ENCODE measurements at regions not wholly inside any gene's neighbourhood (a gene's known extent, or its start where the extent isn't known, plus 50 kb on each side); places are given as distances from the start of the nearest gene placed in this dataset.

- no peak for DNase-seq (ENCODE audit: low read depth)
Measured at GRCh38 chr11:32204751-32205150, 113.9 kb downstream of the RCN1 start.

GRCh38 chr11:32210556-32210955 lies 119.7 kb downstream of the RCN1 start:
- DNase-seq (ENCODE audit: low read depth): peak; percentile 74

- peak; percentile 93 for DNase-seq (ENCODE audit: low read depth)
Measured at GRCh38 chr11:32213223-32213622, 122.3 kb downstream of the RCN1 start.

GRCh38 chr11:32215157-32215556 lies 124.3 kb downstream of the RCN1 start:
- no peak for DNase-seq (ENCODE audit: low read depth)

GRCh38 chr11:32216749-32217148 lies 125.9 kb downstream of the RCN1 start:
- no peak for DNase-seq (ENCODE audit: low read depth)

GRCh38 chr11:32219320-32219719 lies 128.4 kb downstream of the RCN1 start:
- DNase-seq (ENCODE audit: low read depth): no peak

GRCh38 chr11:32221476-32222032 lies 130.7 kb downstream of the RCN1 start:
- DNase-seq (ENCODE audit: low read depth): no peak

GRCh38 chr11:32224580-32224979 lies 133.7 kb downstream of the RCN1 start:
- no peak for DNase-seq (ENCODE audit: low read depth)

GRCh38 chr11:32225571-32226285 lies 134.9 kb downstream of the RCN1 start:
- DNase-seq (ENCODE audit: low read depth): no peak

GRCh38 chr11:32226480-32226879 lies 135.6 kb downstream of the RCN1 start:
- DNase-seq (ENCODE audit: low read depth): no peak

- DNase-seq (ENCODE audit: low read depth): no peak
Measured at GRCh38 chr11:32229576-32230240, 138.8 kb downstream of the RCN1 start.

- peak; percentile 8 for DNase-seq (ENCODE audit: low read depth)
Measured at GRCh38 chr11:32231909-32232493, 141.1 kb downstream of the RCN1 start.

- no peak for DNase-seq (ENCODE audit: low read depth)
Measured at GRCh38 chr11:32232516-32232915, 141.6 kb downstream of the RCN1 start.

GRCh38 chr11:32233276-32233675 lies 142.4 kb downstream of the RCN1 start:
- DNase-seq (ENCODE audit: low read depth): no peak

- DNase-seq (ENCODE audit: low read depth): no peak
Measured at GRCh38 chr11:32233928-32234327, 143.1 kb downstream of the RCN1 start.

- no peak for DNase-seq (ENCODE audit: low read depth)
Measured at GRCh38 chr11:32244453-32244852, 153.6 kb downstream of the RCN1 start.

GRCh38 chr11:32253706-32254105 lies 162.8 kb downstream of the RCN1 start:
- DNase-seq (ENCODE audit: low read depth): no peak

GRCh38 chr11:32255841-32256240 lies 165.0 kb downstream of the RCN1 start:
- no peak for DNase-seq (ENCODE audit: low read depth)

GRCh38 chr11:32256466-32256865 lies 165.6 kb downstream of the RCN1 start:
- DNase-seq (ENCODE audit: low read depth): no peak

GRCh38 chr11:32259641-32260081 lies 168.8 kb downstream of the RCN1 start:
- peak; percentile 3 for DNase-seq (ENCODE audit: low read depth)

GRCh38 chr11:32262367-32262766 lies 171.5 kb downstream of the RCN1 start:
- DNase-seq (ENCODE audit: low read depth): no peak

- no peak for DNase-seq (ENCODE audit: low read depth)
Measured at GRCh38 chr11:32265911-32266310, 169.4 kb downstream of the WT1 start.

- DNase-seq (ENCODE audit: low read depth): no peak
Measured at GRCh38 chr11:32266601-32267000, 168.7 kb downstream of the WT1 start.

Measured in stromal cell of bone marrow (primary cell).